ENCODE measurements at regions not wholly inside any gene's neighbourhood (a gene's known extent, or its start where the extent isn't known, plus 50 kb on each side); places are given as distances from the start of the nearest gene placed in this dataset.

GRCh38 chrX:25084446-25084845, 68.7 kb upstream of the ARX start:
- Histone ChIP-seq H3K36me3 (no peaks in the 10 kb centered on the region), H3K4me3 (no peak overlapping the region), H3K27ac (no peak overlapping the region), H3K9me3 (no peaks in the 10 kb centered on the region), H3K27me3 (ENCODE audit: low read depth) (no peaks in the 10 kb centered on the region), H3K4me1 (no peaks in the 10 kb centered on the region)
- intact Hi-C loops (cut with DNase I), result no loop called here
- TF ChIP-seq CTCF (IDR thresholded peaks at IDR 0.05), result no peak
- no peak for ATAC-seq
- DNase-seq, result no peak

- Histone ChIP-seq H3K4me3 (no peak overlapping the region), H3K36me3 (no peaks in the 10 kb centered on the region), H3K4me1 (no peaks in the 10 kb centered on the region), H3K27me3 (ENCODE audit: low read depth) (no peaks in the 10 kb centered on the region), H3K9me3 (no peaks in the 10 kb centered on the region), H3K27ac (no peak overlapping the region)
- no peak for ATAC-seq
- intact Hi-C loops (cut with DNase I), result no loop called here
- no peak for DNase-seq
- no peak for TF ChIP-seq CTCF (IDR thresholded peaks at IDR 0.05)
These were observed 67.9 kb upstream of the ARX start for GRCh38 chrX:25083661-25084060.

GRCh38 chrX:25079020-25079419, 63.3 kb upstream of the ARX start:
- ATAC-seq (no peak), DNase-seq (no peak)
- Histone ChIP-seq H3K27ac (no peak overlapping the region), H3K9me3 (no peaks in the 10 kb centered on the region), H3K36me3 (no peaks in the 10 kb centered on the region), H3K4me3 (no peak overlapping the region), H3K4me1 (no peaks in the 10 kb centered on the region), H3K27me3 (ENCODE audit: low read depth) (no peaks in the 10 kb centered on the region)
- intact Hi-C loops (cut with DNase I), result no loop called here
- TF ChIP-seq CTCF (IDR thresholded peaks at IDR 0.05), result no peak

- DNase-seq (no peak), ATAC-seq (no peak)
- Histone ChIP-seq H3K9me3 (no peaks in the 10 kb centered on the region), H3K4me1 (no peaks in the 10 kb centered on the region), H3K4me3 (no peak overlapping the region), H3K36me3 (no peaks in the 10 kb centered on the region), H3K27ac (no peak overlapping the region), H3K27me3 (ENCODE audit: low read depth) (no peaks in the 10 kb centered on the region)
- intact Hi-C loops (cut with DNase I), result no loop called here
- TF ChIP-seq CTCF (IDR thresholded peaks at IDR 0.05), result no peak
These were observed 61.3 kb upstream of the ARX start for GRCh38 chrX:25076941-25077500.

GRCh38 chrX:25072247-25072646, 56.5 kb upstream of the ARX start:
- intact Hi-C loops (cut with DNase I), result no loop called here
- Histone ChIP-seq H3K4me3 (no peak overlapping the region), H3K36me3 (no peaks in the 10 kb centered on the region), H3K9me3 (no peaks in the 10 kb centered on the region), H3K27ac (no peak overlapping the region), H3K4me1 (no peaks in the 10 kb centered on the region), H3K27me3 (ENCODE audit: low read depth) (no peaks in the 10 kb centered on the region)
- no peak for ATAC-seq
- TF ChIP-seq CTCF (IDR thresholded peaks at IDR 0.05), result no peak
- DNase-seq, result no peak

GRCh38 chrX:25070038-25070437, 54.3 kb upstream of the ARX start:
- no peak for TF ChIP-seq CTCF (IDR thresholded peaks at IDR 0.05)
- no peaks in the 10 kb centered on the region for H3K27me3 ChIP-seq (ENCODE audit: low read depth)
- ATAC-seq (no peak), DNase-seq (no peak)
- H3K4me1 ChIP-seq, result no peaks in the 10 kb centered on the region
- H3K27ac ChIP-seq, result no peak overlapping the region
- H3K36me3 ChIP-seq, result no peaks in the 10 kb centered on the region
- intact Hi-C loops (cut with DNase I), result no loop called here
- no peak overlapping the region for H3K4me3 ChIP-seq
- H3K9me3 ChIP-seq, result no peaks in the 10 kb centered on the region

Measured in lower lobe of right lung (tissue), 2 donors.